ENCODE measurements at regions not wholly inside any gene's neighbourhood (a gene's known extent, or its start where the extent isn't known, plus 50 kb on each side); places are given as distances from the start of the nearest gene placed in this dataset.

DNA sequence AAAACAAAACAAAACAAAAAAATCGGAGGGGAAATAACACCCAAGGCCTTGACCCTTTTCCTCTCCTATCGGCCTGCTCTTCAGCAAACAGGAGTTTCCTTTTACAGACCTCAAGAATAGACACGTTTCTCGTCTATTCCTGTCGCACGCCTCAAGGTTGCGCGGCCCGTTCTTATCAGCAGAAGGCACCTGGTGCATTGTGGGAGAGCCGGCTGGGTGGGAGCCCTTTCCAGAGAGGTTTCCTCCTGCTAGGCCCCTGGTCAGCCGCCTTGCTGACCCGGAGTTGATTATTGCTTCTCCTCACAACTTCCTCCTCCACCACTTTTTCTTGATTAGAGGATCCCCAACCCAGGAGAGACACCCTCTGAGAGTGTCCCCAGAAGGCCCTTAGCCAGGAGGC lies 497.3 kb downstream of the MIAT start:
- Mint-ChIP-seq H3K27me3 (ENCODE audit: low read depth) (peaks cover 24% of the 10 kb centered on the region), H3K4me3 (no peak overlapping the region), H3K4me1 (ENCODE audit: low read depth) (peaks cover 6% of the 10 kb centered on the region), H3K27ac (no peak overlapping the region), H3K9me3 (peaks cover 0 to 4% of the 10 kb centered on the region in 2 donors), H3K36me3 (ENCODE audit: insufficient read depth in 2 of 2) (peaks cover 0 to 2% of the 10 kb centered on the region in 2 donors)
- ATAC-seq (replicated peaks in 1 of 2): no peak
- DNase-seq: no peak

DNA sequence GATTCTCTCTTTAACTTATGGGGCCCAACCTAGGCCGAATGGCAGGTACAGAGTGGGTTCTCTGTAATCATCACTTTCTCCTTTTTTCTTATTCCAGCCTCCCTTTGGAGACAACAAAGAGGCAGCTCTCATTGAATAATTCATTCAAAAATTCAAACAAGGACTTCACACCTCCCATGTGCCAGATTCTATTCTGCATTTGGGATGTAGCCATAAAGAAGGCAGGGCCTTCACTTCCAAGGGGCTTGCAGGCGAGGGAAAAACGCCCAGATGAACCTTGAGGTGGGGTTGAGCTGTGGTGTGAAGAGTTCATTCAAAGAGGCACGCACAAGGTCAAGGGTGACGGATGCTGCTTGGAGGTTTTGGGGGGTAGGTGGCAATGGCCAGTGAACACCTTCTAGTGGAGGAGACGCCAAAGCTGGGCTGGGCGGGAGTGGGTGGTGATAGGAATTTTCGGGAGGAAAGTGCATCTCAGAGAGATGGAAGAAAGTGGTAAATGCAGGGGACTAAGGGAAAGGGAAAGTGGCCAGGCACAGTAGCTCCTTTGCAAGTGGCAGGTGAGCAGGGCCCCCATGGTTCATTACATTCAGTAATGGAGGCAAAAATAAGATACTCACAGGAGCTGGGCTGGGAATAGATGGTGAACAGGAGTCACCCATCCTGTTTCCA lies 499.6 kb downstream of the MIAT start:
- no peak overlapping the region for H3K4me3 Mint-ChIP-seq
- H3K27me3 Mint-ChIP-seq (ENCODE audit: low read depth): peaks cover 7% of the 10 kb centered on the region
- no peaks in the 10 kb centered on the region for H3K4me1 Mint-ChIP-seq (ENCODE audit: low read depth)
- ATAC-seq (replicated peaks in 1 of 2) (no peak), DNase-seq (no peak)
- H3K27ac Mint-ChIP-seq: no peak overlapping the region
- no peaks in the 10 kb centered on the region for H3K36me3 Mint-ChIP-seq (ENCODE audit: insufficient read depth in 2 of 2)
- H3K9me3 Mint-ChIP-seq: peaks cover 0 to 4% of the 10 kb centered on the region in 2 donors

DNA sequence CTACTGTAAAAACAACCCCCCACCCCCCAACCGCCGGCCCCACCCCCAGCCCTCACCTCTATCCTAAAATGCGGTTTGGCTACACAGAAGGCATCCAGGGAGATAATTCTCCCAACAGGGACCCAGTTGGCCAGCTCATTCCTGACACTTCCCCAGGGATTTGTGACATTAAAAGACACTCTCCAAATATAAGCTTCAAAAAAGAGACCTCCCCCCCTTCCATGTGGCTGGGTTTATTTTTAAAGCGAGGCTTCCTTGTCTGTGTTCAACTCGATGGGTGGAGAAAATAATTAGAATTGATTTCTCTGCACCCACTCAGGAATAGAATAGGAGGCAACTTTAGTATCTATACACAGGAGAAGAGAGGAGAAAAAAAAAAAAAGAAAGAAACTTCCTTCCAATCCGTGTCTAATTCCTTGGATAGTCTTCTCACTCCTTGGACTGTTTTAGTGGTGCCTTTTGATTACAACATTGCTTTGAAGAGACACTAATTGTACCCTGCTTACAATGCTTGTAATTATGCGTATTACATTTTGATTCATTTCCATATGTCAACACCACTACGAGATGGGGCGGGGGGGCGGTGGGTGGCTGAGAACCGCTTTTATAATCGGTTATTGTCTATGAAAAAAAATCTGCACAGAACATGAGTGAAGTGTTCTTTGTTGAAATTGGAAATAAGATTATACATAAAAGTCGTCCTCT lies 500.4 kb downstream of the MIAT start:
- Mint-ChIP-seq H3K36me3 (ENCODE audit: insufficient read depth in 2 of 2) (no peaks in the 10 kb centered on the region), H3K4me1 (ENCODE audit: low read depth) (no peaks in the 10 kb centered on the region), H3K9me3 (peaks cover 0 to 4% of the 10 kb centered on the region in 2 donors), H3K27ac (no peak overlapping the region), H3K4me3 (no peak overlapping the region), H3K27me3 (ENCODE audit: low read depth) (peaks cover 5% of the 10 kb centered on the region)
- DNase-seq: no peak
- no peak for ATAC-seq (replicated peaks in 1 of 2)

DNA sequence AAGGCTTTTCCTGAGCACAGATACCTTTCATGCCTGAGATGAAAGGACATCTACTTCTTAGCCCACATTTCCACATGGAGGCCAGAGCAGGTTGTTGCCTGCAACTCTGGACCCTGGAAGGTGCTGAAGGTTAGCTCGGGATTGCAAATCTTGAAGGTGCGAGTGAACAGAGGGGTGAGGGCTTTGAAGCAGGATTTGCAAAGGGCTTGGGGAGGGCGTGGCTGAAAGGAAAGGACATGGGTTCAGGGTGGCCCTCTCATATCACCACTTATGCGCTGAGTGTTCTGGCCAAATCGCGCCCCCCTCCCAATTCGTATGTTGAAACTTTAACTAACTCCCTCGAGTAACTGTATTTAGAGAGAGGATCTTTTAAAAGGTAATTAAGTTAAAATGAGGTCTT lies 501.6 kb downstream of the MIAT start:
- H3K36me3 Mint-ChIP-seq (ENCODE audit: insufficient read depth in 2 of 2): no peaks in the 10 kb centered on the region
- no peaks in the 10 kb centered on the region for H3K9me3 Mint-ChIP-seq
- no peaks in the 10 kb centered on the region for H3K27me3 Mint-ChIP-seq (ENCODE audit: low read depth)
- no peak for DNase-seq
- ATAC-seq (replicated peaks in 1 of 2): no peak
- H3K4me1 Mint-ChIP-seq (ENCODE audit: low read depth): no peaks in the 10 kb centered on the region
- H3K27ac Mint-ChIP-seq: no peak overlapping the region
- H3K4me3 Mint-ChIP-seq: no peak overlapping the region

- Mint-ChIP-seq H3K9me3 (no peaks in the 10 kb centered on the region), H3K27me3 (ENCODE audit: low read depth) (no peaks in the 10 kb centered on the region), H3K36me3 (ENCODE audit: insufficient read depth in 2 of 2) (no peaks in the 10 kb centered on the region), H3K27ac (no peak overlapping the region), H3K4me1 (ENCODE audit: low read depth) (no peaks in the 10 kb centered on the region), H3K4me3 (no peak overlapping the region)
- ATAC-seq (replicated peaks in 1 of 2) (no peak), DNase-seq (no peak)
Observed at GRCh38 chr22:27159716-27160295, 502.4 kb downstream of the MIAT start.

DNA sequence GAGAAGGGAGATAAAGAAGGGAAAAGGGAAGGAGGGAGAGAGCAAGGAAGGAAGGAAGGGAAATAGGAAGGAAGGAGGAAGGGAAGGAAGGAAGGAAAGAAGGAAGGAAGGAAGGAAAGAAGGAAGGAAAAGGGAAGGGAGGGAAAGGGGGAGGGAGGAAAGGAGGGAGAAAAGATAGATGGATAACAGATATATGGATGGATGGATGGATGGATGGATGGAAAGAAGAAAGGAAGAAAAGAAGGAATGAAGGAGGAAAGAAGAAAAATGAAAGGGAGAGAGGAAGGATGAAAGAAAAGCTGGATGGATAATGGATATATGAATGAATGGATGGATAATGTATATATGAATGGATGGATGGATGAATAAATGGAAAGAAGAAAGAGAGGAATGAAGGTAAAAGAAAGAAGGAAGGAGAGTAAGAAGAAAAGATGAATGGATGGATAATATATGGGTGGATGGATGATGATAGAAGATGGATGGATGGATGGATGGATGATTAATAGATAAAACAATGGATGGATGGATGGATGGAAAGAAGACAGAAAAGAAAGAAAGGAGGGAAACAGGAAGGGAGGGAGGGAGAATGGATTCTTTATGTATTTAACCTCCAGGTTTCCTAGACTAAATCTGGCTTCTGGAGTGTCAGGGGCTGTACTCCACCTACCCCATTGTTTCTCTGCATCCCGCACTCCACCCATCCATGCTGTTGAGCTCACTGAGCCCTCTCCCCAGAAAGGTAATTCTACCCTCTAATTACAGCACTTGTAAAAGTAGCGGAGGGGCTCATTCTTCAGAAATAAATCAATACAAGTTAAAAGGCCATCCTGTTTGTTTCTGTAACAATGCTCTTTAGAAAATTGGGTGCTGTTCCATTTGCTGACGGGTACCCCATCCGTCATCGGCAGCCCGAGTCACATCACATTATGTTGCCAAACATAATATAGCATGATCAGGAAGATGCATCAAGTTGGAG lies 506.1 kb downstream of the MIAT start:
- Mint-ChIP-seq H3K36me3 (ENCODE audit: insufficient read depth in 2 of 2) (no peaks in the 10 kb centered on the region), H3K27ac (no peak overlapping the region), H3K4me1 (ENCODE audit: low read depth) (no peaks in the 10 kb centered on the region), H3K27me3 (ENCODE audit: low read depth) (no peaks in the 10 kb centered on the region), H3K4me3 (no peak overlapping the region), H3K9me3 (peaks cover 0 to 1% of the 10 kb centered on the region in 2 donors)
- DNase-seq (no peak), ATAC-seq (replicated peaks in 1 of 2) (no peak)

GRCh38 chr22:27164781-27165503 lies 507.6 kb downstream of the MIAT start:
- H3K4me3 Mint-ChIP-seq: no peak overlapping the region
- no peaks in the 10 kb centered on the region for H3K4me1 Mint-ChIP-seq (ENCODE audit: low read depth)
- ATAC-seq (replicated peaks in 1 of 2) (no peak), DNase-seq (no peak)
- H3K36me3 Mint-ChIP-seq (ENCODE audit: insufficient read depth in 2 of 2): no peaks in the 10 kb centered on the region
- H3K9me3 Mint-ChIP-seq: peaks cover 0 to 1% of the 10 kb centered on the region in 2 donors
- H3K27me3 Mint-ChIP-seq (ENCODE audit: low read depth): no peaks in the 10 kb centered on the region
- no peak overlapping the region for H3K27ac Mint-ChIP-seq

DNA sequence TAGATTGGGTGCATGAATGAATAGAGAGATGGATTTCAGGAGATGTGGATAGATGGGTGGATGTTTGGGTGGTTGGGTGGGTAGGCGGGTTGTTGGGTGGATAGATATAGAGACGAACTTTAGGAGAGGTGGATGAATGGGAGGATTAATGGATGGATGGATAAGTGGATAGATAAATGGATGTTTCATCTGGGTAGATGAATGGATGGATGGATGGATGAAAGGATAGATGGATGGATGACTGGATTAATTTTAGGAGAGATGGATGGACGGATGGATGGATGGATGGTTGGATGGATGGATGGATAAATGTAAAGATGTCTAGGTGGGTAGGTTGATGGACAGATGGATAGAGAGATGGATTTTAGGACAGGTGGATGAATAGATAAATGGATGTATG lies 511.3 kb downstream of the MIAT start:
- ATAC-seq (replicated peaks in 1 of 2) (no peak), DNase-seq (no peak)
- Mint-ChIP-seq H3K4me3 (no peak overlapping the region), H3K9me3 (peaks cover 0 to 1% of the 10 kb centered on the region in 2 donors), H3K27me3 (ENCODE audit: low read depth) (no peaks in the 10 kb centered on the region), H3K27ac (no peak overlapping the region), H3K36me3 (ENCODE audit: insufficient read depth in 2 of 2) (no peaks in the 10 kb centered on the region), H3K4me1 (ENCODE audit: low read depth) (no peaks in the 10 kb centered on the region)

DNA sequence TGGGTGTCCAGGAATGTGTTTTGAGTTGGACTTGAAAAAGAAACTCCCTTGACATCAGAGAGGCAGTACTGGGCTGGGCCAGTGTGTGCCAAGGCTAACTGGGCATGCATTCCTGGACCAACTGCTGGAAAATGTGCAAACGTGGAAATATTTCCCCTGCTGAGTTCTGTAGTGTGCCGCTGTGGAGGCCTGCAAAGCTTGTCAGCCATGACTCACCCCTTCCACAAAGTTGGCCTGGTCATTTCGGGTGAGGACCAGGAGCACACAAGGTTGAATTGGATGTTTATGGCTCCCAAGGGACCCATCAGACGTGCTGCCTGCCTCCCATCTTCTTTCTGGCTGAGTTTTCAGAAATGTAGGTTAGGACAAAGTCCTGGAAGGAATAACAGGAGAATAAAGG lies 513.1 kb downstream of the MIAT start:
- H3K4me1 Mint-ChIP-seq (ENCODE audit: low read depth): no peaks in the 10 kb centered on the region
- H3K4me3 Mint-ChIP-seq: no peak overlapping the region
- H3K27ac Mint-ChIP-seq: no peak overlapping the region
- DNase-seq: no peak
- ATAC-seq (replicated peaks in 1 of 2): no peak
- H3K36me3 Mint-ChIP-seq (ENCODE audit: insufficient read depth in 2 of 2): no peaks in the 10 kb centered on the region
- no peaks in the 10 kb centered on the region for H3K9me3 Mint-ChIP-seq
- peaks cover 15% of the 10 kb centered on the region for H3K27me3 Mint-ChIP-seq (ENCODE audit: low read depth)

- DNase-seq (no peak), ATAC-seq (replicated peaks in 1 of 2) (no peak)
- H3K4me1 Mint-ChIP-seq (ENCODE audit: low read depth): no peaks in the 10 kb centered on the region
- no peak overlapping the region for H3K27ac Mint-ChIP-seq
- H3K27me3 Mint-ChIP-seq (ENCODE audit: low read depth): peaks cover 22% of the 10 kb centered on the region
- H3K4me3 Mint-ChIP-seq: no peak overlapping the region
- H3K9me3 Mint-ChIP-seq: no peaks in the 10 kb centered on the region
- H3K36me3 Mint-ChIP-seq (ENCODE audit: insufficient read depth in 2 of 2): no peaks in the 10 kb centered on the region
Observed at GRCh38 chr22:27171212-27171611, 513.8 kb downstream of the MIAT start.

DNA sequence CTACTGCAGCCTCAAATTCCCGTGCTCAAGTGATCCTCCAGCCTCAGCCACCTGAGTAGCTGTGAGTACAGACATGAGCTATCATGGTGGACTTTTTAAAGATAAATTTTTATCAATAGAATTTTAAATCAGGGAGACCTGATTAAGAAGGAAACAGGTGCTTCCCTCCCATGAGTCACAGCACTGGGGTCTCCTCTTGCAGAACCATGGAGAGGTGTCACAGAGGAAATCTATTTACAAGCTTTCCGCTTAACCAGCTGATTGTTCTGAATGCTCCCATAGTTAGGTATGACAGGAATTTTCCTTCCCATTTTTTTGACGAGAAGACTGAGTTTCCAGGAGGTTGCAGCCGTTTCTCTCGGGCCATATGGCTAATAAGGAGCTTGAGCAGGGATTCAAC lies 516.1 kb downstream of the MIAT start:
- no peak for DNase-seq
- Mint-ChIP-seq H3K27ac (no peak overlapping the region), H3K4me1 (ENCODE audit: low read depth) (no peaks in the 10 kb centered on the region), H3K4me3 (no peak overlapping the region), H3K36me3 (ENCODE audit: insufficient read depth in 2 of 2) (no peaks in the 10 kb centered on the region), H3K27me3 (ENCODE audit: low read depth) (peaks cover 22% of the 10 kb centered on the region), H3K9me3 (no peaks in the 10 kb centered on the region)
- no peak for ATAC-seq (replicated peaks in 1 of 2)

DNA sequence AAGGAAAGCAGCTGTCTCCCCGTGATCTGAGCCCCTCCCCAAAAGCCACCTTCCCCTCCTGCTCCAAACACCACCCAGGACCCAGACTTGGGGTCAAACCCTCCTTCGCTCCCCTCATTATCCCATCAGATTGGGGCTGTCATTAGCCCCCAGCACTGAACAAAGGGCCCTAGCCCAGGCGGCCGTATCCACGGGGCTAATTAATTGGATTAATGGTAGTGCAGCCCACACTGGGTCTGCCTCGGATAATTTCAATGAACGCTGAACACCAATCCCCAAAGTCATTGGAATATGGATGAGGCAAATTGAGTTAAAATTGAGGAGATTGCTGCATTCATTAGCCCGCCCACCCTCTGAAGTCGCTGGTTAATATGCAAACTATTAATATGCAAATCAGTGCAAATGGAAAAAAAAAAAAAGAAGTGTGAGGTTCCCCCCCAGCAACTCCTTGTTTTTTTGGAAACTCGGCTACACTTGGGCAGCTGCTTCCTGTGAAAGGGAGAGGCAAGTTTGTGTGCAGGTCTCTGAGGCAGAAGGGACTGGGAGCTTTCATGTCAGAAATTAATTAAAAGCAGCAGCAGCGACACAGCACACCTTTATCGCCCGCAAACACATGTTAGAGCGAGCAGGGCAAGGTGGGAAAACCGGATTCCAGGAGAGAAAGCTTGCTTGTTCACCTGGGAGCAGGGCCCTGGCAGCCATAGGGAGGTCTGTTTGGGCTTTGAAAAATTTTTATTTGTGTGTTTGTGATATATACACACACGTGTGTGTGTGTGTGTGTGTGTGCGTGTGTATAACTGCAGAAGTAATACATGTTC lies 517.8 kb downstream of the MIAT start:
- Mint-ChIP-seq H3K9me3 (no peaks in the 10 kb centered on the region), H3K36me3 (ENCODE audit: insufficient read depth in 2 of 2) (no peaks in the 10 kb centered on the region), H3K27ac (peak overlapping the region; percentile 72), H3K4me1 (ENCODE audit: low read depth) (no peaks in the 10 kb centered on the region), H3K27me3 (ENCODE audit: low read depth) (peaks cover 22% of the 10 kb centered on the region), H3K4me3 (no peak overlapping the region)
- ATAC-seq (replicated peaks in 1 of 2) (no peak), DNase-seq (no peak)
